Stimulated activated naive CD8-positive, alpha-beta T cell treated with anti-CD3 and anti-CD28 coated beads, Interleukin-15, Interleukin-2, amounts not matched to agents 100 U/mL and 50 U/mL, for 24 hours (primary cell): ENCODE measurements at regions not wholly inside any gene's neighbourhood (a gene's known extent, or its start where the extent isn't known, plus 50 kb on each side); places are given as distances from the start of the nearest gene placed in this dataset.
"Not testable (repeated sequence)": the region's sequence is repeated elsewhere in the genome, so short reads cannot be mapped to it uniquely, and the experiment has no call there.

Experiments
- ATAC-seq: fragments of 150-1000 bp; cut with Tn5 transposase; one replicate; pipeline ENCODE4 v1.10.0; 2021
- DNase-seq: peaks from one replicate; pipeline ENCODE4 v3.0.0; 2021

- DNase-seq = no peak
- ATAC-seq = no peak
Observed at GRCh38 chr7:12456506-12456905, 52.8 kb upstream of the VWDE start.

- DNase-seq (no peak), ATAC-seq (peak; percentile 83)
Observed at GRCh38 chr7:12458520-12459131, 55.0 kb upstream of the VWDE start.

GRCh38 chr7:12467837-12468236 is 64.2 kb upstream of the VWDE start:
- no peak for ATAC-seq
- DNase-seq = no peak

- no peak for DNase-seq
Observed at GRCh38 chr7:12469568-12469967, 65.9 kb upstream of the VWDE start.

GRCh38 chr7:12470930-12471329 is 67.3 kb upstream of the VWDE start:
- DNase-seq = no peak
- no peak for ATAC-seq

More at GRCh38 chr7:12469568-12469967, 65.9 kb upstream of the VWDE start:
- no peak for ATAC-seq

GRCh38 chr7:12474035-12474434 is 70.4 kb upstream of the VWDE start:
- no peak for DNase-seq

GRCh38 chr7:12475362-12476063 is 71.8 kb upstream of the VWDE start:
- DNase-seq (no peak), ATAC-seq (no peak)

More at GRCh38 chr7:12474035-12474434, 70.4 kb upstream of the VWDE start:
- ATAC-seq = no peak

- ATAC-seq (peak; percentile 46), DNase-seq (no peak)
Observed at GRCh38 chr7:12477620-12478019, 74.0 kb upstream of the VWDE start.

- ATAC-seq = peak; percentile 40
Observed at GRCh38 chr7:12481722-12482121, 78.1 kb upstream of the VWDE start.

GRCh38 chr7:12485845-12486244 is 82.2 kb upstream of the VWDE start:
- ATAC-seq (no peak), DNase-seq (no peak)

More at GRCh38 chr7:12481722-12482121, 78.1 kb upstream of the VWDE start:
- no peak for DNase-seq

GRCh38 chr7:12488341-12488740 is 82.2 kb upstream of the SCIN start:
- ATAC-seq = no peak
- no peak for DNase-seq

- no peak for DNase-seq
- no peak for ATAC-seq
Observed at GRCh38 chr7:12490107-12490688, 80.3 kb upstream of the SCIN start.

GRCh38 chr7:12490940-12491339 is 79.6 kb upstream of the SCIN start:
- ATAC-seq (no peak), DNase-seq (no peak)

- DNase-seq (no peak), ATAC-seq (no peak)
Observed at GRCh38 chr7:12491526-12491925, 79.0 kb upstream of the SCIN start.

GRCh38 chr7:12493407-12493806 is 77.1 kb upstream of the SCIN start:
- ATAC-seq = no peak
- no peak for DNase-seq

GRCh38 chr7:12493863-12494686 is 76.4 kb upstream of the SCIN start:
- no peak for ATAC-seq
- no peak for DNase-seq

- no peak for ATAC-seq
- DNase-seq = no peak
Observed at GRCh38 chr7:12494687-12495024, 75.9 kb upstream of the SCIN start.

- not testable (repeated sequence) for ATAC-seq, DNase-seq
Observed at GRCh38 chr7:12496901-12497674, 73.4 kb upstream of the SCIN start.

- DNase-seq = no peak
- no peak for ATAC-seq
Observed at GRCh38 chr7:12504149-12504548, 66.4 kb upstream of the SCIN start.

GRCh38 chr7:12508005-12508404 is 62.5 kb upstream of the SCIN start:
- ATAC-seq = no peak

GRCh38 chr7:12508554-12508953 is 62.0 kb upstream of the SCIN start:
- no peak for ATAC-seq

More at GRCh38 chr7:12508005-12508404, 62.5 kb upstream of the SCIN start:
- no peak for DNase-seq

GRCh38 chr7:12517451-12517850 is 53.1 kb upstream of the SCIN start:
- ATAC-seq = no peak
- DNase-seq = no peak

More at GRCh38 chr7:12508554-12508953, 62.0 kb upstream of the SCIN start:
- DNase-seq = no peak
